ENCODE measurements at regions not wholly inside any gene's neighbourhood (a gene's known extent, or its start where the extent isn't known, plus 50 kb on each side); places are given as distances from the start of the nearest gene placed in this dataset.
A peak's percentile ranks its signal among the peaks of the same experiment; 100 is the strongest.

DNA sequence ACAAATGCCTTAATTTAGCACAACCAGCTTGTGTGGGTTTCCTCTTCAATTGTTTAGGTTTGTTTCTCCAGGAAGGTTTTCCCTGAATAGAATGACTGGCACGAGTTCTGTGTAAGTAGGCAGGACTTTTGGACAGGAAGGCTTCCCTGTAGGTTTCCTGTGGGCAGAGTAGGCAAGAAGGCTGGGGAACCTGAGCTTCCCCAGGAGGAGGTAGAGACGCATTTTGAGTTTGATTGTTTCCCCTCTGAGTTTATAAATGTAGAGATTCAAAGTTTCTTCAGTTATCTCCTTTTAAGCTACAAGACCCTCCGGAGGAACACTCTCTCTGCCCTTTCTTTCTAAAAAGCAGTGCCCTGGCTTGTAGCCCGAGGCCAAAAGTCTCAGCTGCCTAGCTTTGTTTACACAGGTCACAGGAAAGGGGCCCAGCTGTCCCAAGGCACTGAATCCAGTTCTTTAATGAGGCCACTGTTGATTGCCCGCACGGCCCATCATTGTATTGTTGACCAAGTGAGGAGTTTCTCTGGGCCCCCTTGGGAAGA, 66.6 kb upstream of the RDX start:
- TF ChIP-seq, protein P1, sequence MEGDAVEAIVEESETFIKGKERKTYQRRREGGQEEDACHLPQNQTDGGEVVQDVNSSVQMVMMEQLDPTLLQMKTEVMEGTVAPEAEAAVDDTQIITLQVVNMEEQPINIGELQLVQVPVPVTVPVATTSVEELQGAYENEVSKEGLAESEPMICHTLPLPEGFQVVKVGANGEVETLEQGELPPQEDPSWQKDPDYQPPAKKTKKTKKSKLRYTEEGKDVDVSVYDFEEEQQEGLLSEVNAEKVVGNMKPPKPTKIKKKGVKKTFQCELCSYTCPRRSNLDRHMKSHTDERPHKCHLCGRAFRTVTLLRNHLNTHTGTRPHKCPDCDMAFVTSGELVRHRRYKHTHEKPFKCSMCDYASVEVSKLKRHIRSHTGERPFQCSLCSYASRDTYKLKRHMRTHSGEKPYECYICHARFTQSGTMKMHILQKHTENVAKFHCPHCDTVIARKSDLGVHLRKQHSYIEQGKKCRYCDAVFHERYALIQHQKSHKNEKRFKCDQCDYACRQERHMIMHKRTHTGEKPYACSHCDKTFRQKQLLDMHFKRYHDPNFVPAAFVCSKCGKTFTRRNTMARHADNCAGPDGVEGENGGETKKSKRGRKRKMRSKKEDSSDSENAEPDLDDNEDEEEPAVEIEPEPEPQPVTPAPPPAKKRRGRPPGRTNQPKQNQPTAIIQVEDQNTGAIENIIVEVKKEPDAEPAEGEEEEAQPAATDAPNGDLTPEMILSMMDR (IDR thresholded peaks at IDR 0.05; ENCODE audit: unreplicated experiment in 3 of 3): no peak
- H3K4me3 Mint-ChIP-seq: no peak overlapping the region

DNA sequence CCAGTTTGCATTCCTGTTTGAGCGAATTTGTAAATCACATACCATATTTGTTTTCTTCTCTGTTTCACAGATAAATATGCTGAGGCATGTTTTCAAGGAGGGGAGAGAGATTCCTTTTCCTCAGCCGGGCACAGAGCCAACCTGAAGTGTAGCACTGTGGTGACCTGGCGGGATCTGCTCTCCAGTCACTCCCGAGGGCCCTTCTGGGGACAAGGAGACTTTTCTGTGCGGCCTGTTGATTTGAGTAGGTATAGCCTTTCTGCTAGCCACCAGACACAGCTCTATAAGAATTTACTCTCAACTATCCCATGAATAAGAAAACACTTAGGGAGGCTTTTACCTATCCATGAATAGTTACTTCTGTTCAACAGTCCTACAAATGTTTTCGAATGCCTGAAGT, 63.5 kb upstream of the FDX1 start:
- Mint-ChIP-seq H3K4me3 (no peak overlapping the region), H3K27me3 (ENCODE audit: low read depth) (peaks cover 4% of the 10 kb centered on the region), H3K9me3 (no peaks in the 10 kb centered on the region), H3K4me1 (peaks cover 21% of the 10 kb centered on the region), H3K36me3 (ENCODE audit: low read depth) (no peaks in the 10 kb centered on the region), H3K27ac (peak overlapping the region; percentile 94 to 96 (median 96))
- TF ChIP-seq, protein P1 (IDR thresholded peaks at IDR 0.05; ENCODE audit: unreplicated experiment in 3 of 3): no peak

More for the DNA sequence above, 66.6 kb upstream of the RDX start:
- Mint-ChIP-seq H3K27ac (peak overlapping the region; percentile 47 to 93 (median 92)), H3K9me3 (no peaks in the 10 kb centered on the region), H3K4me1 (peaks cover 21% of the 10 kb centered on the region), H3K27me3 (ENCODE audit: low read depth) (no peaks in the 10 kb centered on the region), H3K36me3 (ENCODE audit: low read depth) (no peaks in the 10 kb centered on the region)

DNA sequence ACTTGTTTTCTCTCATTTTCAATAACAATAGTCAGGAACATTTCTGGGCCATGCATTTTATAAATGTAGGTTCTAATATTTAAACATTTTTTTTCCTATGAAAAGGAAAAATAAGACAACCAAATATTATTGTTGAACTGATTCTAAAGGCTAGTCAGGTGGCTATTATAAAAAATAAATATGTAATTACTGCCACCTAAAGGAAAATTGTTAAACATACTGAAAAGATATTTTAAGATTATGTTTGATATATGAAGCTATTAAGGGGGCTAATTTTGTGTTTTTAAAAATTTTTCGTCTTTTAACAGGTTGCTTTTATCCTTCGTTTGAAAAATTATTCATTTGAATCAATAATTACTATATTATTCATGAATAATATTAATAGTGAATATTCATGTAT, 62.2 kb upstream of the FDX1 start:
- Mint-ChIP-seq H3K27ac (peak overlapping the region; percentile 48 to 96 (median 72)), H3K36me3 (ENCODE audit: low read depth) (no peaks in the 10 kb centered on the region)

DNA sequence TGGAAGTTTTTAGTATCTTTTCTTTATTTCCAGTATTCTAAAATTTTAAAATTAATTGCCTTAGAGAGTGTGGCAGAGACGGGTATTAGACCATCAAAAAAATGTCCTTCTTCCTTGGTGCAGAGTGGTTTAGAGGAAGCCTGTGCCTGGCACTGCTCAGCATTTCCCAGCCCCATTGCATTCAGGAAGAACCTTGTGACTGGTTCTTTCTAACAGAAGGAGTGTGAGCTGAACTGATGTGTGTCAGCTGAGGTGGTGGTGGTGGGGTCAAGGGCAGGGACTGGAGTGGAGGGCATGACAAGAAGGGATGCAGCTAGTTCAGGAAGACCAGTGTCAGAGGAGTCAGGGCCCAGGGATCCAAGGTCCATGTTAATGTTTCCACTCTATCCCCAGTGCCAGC, 58.7 kb upstream of the FDX1 start:
- Mint-ChIP-seq H3K4me1 (peaks cover 6% of the 10 kb centered on the region), H3K9me3 (no peaks in the 10 kb centered on the region), H3K4me3 (no peak overlapping the region), H3K36me3 (ENCODE audit: low read depth) (no peaks in the 10 kb centered on the region), H3K27ac (no peak overlapping the region), H3K27me3 (ENCODE audit: low read depth) (peaks cover 4% of the 10 kb centered on the region)
- TF ChIP-seq, protein P1 (IDR thresholded peaks at IDR 0.05; ENCODE audit: unreplicated experiment in 3 of 3): no peak

More for the DNA sequence above, 62.2 kb upstream of the FDX1 start:
- Mint-ChIP-seq H3K4me3 (no peak overlapping the region), H3K27me3 (ENCODE audit: low read depth) (peaks cover 4% of the 10 kb centered on the region), H3K9me3 (no peaks in the 10 kb centered on the region), H3K4me1 (peaks cover 20% of the 10 kb centered on the region)
- TF ChIP-seq, protein P1 (IDR thresholded peaks at IDR 0.05; ENCODE audit: unreplicated experiment in 3 of 3): peak in 1 of 3 experiments; percentile 34

DNA sequence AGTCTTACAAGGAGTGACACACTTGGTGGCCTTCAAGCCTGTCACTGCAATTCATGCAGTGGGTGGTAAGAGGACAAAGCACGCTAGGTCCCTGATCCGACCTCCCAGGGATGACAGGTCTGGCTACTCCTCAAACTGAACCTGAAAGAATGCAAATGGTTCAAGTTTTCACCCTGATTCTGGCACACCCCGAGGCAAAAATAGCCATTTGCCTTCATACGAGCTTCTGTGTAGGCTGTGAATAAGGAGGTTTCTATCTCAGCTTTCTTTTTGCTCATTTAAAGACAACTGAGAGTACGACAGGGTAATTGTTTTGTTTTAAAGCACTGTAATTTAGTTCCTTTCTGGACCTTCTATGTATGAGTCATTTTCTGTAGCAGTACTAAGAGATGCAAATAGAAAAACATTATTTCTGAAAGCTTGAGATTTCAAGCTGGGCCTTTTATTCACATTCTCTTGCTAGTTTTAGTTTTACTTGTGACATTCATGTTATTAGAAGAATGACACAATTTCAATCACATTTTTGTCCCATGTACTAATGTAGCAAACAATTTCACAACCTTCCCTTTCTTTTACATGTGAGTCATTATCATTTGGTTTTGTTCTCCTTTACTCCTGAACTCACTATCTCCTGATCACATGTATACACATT, 56.6 kb upstream of the FDX1 start:
- Mint-ChIP-seq H3K4me1 (peaks cover 7% of the 10 kb centered on the region), H3K4me3 (no peak overlapping the region), H3K9me3 (no peaks in the 10 kb centered on the region), H3K36me3 (ENCODE audit: low read depth) (no peaks in the 10 kb centered on the region), H3K27ac (no peak overlapping the region), H3K27me3 (ENCODE audit: low read depth) (peaks cover 4% of the 10 kb centered on the region)
- TF ChIP-seq, protein P1 (IDR thresholded peaks at IDR 0.05; ENCODE audit: unreplicated experiment in 3 of 3): no peak

DNA sequence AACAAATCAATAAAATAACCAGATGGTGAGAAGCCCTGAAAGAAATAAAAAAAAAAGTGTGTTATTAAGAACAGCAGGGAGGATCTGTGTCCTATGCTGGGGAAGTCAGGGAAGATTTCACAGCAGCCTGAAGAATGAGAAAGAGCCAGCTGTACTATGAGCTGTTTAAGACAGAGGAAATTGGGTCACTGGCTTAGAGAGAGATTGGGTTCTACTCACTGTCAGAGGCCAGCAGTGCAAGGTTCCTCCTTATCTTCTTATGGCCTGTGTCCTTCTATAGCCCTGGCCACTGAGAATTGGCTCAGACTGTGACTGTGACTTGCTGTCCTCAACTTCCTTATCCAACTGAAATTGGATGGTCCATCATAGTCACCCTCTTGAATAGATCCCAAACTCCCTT, 54.8 kb upstream of the FDX1 start:
- Mint-ChIP-seq H3K27me3 (ENCODE audit: low read depth) (no peaks in the 10 kb centered on the region), H3K4me1 (peaks cover 7% of the 10 kb centered on the region), H3K27ac (no peak overlapping the region)

More for the DNA sequence above, 54.8 kb upstream of the FDX1 start:
- H3K4me3 Mint-ChIP-seq: no peak overlapping the region
- H3K9me3 Mint-ChIP-seq: no peaks in the 10 kb centered on the region
- TF ChIP-seq, protein P1 (IDR thresholded peaks at IDR 0.05; ENCODE audit: unreplicated experiment in 3 of 3): no peak
- no peaks in the 10 kb centered on the region for H3K36me3 Mint-ChIP-seq (ENCODE audit: low read depth)

Measured in nephron (organoid).